CD4-positive, alpha-beta T cell (primary cell): ENCODE measurements at regions not wholly inside any gene's neighbourhood (a gene's known extent, or its start where the extent isn't known, plus 50 kb on each side); places are given as distances from the start of the nearest gene placed in this dataset.

ENCODE experiments used
- ATAC-seq: fragments of 200-7000 bp; cut with Tn5 transposase; one replicate; pipeline ENCODE4 v1.10.0; 2022; ENCODE audit warnings: mild to moderate bottlenecking; ENCODE audit not compliant: poor library complexity
- CTCF ChIA-PET: fragments of 350-600 bp; sonication (Branson Sonifier 250); formaldehyde crosslinking; loops from one replicate; lab custom pipeline; 2021; ENCODE audit warnings: antibody characterized with exemption, inconsistent platforms; lab: Charles Lee
- POLR2A ChIA-PET: fragments of 350-600 bp; sonication (Branson Sonifier 250); formaldehyde crosslinking; loops from one replicate; lab custom pipeline; 2021; ENCODE audit warnings: antibody characterized with exemption, inconsistent platforms; lab: Charles Lee
- DNase-seq, 14 experiments: peaks; one replicate each; pipeline ENCODE4 v3.0.0-alpha.2; 2013 to 2020; ENCODE audit warnings: mixed read lengths in 2 of 14
- H3K27ac ChIP-seq, 2 donors: one replicate each; pipeline versions ENCODE4 v1.5.1 to v1.7.0; 2013; ENCODE audit warnings: low read length in 2 of 2, low read depth in 1 of 2, mild to moderate bottlenecking in 1 of 2
- H3K27me3 ChIP-seq, 2 experiments: 1 replicate in 1 of 2; 2 replicates in 1 of 2; pipeline versions ENCODE4 v1.6.1 to v1.7.0; 2013; ENCODE audit warnings: low read length in 2 of 2, control low read depth in 1 of 2, mild to moderate bottlenecking in 1 of 2, moderate library complexity in 1 of 2; ENCODE audit not compliant: insufficient read depth in 2 of 2, control insufficient read depth in 1 of 2
- H3K36me3 ChIP-seq: one replicate; pipeline ENCODE4 v1.6.1; 2013; ENCODE audit warnings: low read length, control low read depth; ENCODE audit not compliant: insufficient read depth
- H3K4me1 ChIP-seq: one replicate; pipeline ENCODE4 v1.6.1; 2013; ENCODE audit warnings: low read length, control low read depth; ENCODE audit not compliant: insufficient read depth
- H3K4me3 ChIP-seq: one replicate; pipeline ENCODE4 v1.5.1; 2013; ENCODE audit warnings: mild to moderate bottlenecking, low read length, moderate library complexity
- H3K9me3 ChIP-seq, 2 experiments: 1 replicate in 1 of 2; 2 replicates in 1 of 2; pipeline versions ENCODE4 v1.6.1 to v1.7.0; 2013; ENCODE audit warnings: low read length in 2 of 2, mild to moderate bottlenecking in 2 of 2, control low read depth in 1 of 2, moderate library complexity in 1 of 2; ENCODE audit not compliant: control insufficient read depth in 1 of 2, insufficient read depth in 1 of 2
- H3K27ac Mint-ChIP-seq: one replicate; pipeline ENCODE4 v1.8.0; 2020; ENCODE audit warnings: mixed read lengths
- H3K27me3 Mint-ChIP-seq: one replicate; pipeline ENCODE4 v1.8.0; 2021; ENCODE audit warnings: mixed read lengths
- H3K36me3 Mint-ChIP-seq: one replicate; pipeline ENCODE4 v1.8.0; 2021; ENCODE audit warnings: low read depth, mixed read lengths
- H3K4me1 Mint-ChIP-seq: one replicate; pipeline ENCODE4 v1.8.0; 2021; ENCODE audit warnings: low read depth, mixed read lengths
- H3K4me3 Mint-ChIP-seq: one replicate; pipeline ENCODE4 v1.8.0; 2020; ENCODE audit warnings: mild to moderate bottlenecking, mixed read lengths
- H3K9me3 Mint-ChIP-seq: one replicate; pipeline ENCODE4 v1.8.0; 2020; ENCODE audit warnings: mixed read lengths
- CTCF ChIP-seq: fragments of 200-600 bp; IDR thresholded peaks from one replicate; pipeline ENCODE4 v1.8.0; 2022; ENCODE audit warnings: antibody characterized with exemption, mild to moderate bottlenecking
- intact Hi-C, 2 experiments: fragments of 100-400 bp; cut with DNase I in 1 of 2; cut with micrococcal nuclease in 1 of 2; formaldehyde crosslinking; loops; one replicate each; pipeline versions ENCODE4 v1.15.1 to v1.9.0; 2023 to 2025; cut with DNase I, micrococcal nuclease

- H3K27ac Mint-ChIP-seq = no peak overlapping the region
- intact Hi-C loops = no loop called here
- H3K27ac ChIP-seq = no peak overlapping the region
- H3K4me3 Mint-ChIP-seq = no peak overlapping the region
- H3K4me3 ChIP-seq = no peak overlapping the region
- TF ChIP-seq CTCF = no peak
- H3K36me3 ChIP-seq = no peaks in the 10 kb centered on the region
- no peak for ATAC-seq
- ChIA-PET POLR2A (no interaction called here), CTCF (no interaction called here)
- no peaks in the 10 kb centered on the region for H3K4me1 Mint-ChIP-seq
- H3K27me3 ChIP-seq = peaks cover 0 to 5% of the 10 kb centered on the region in 2 experiments
- DNase-seq = no peak
- no peaks in the 10 kb centered on the region for H3K9me3 Mint-ChIP-seq
- peaks cover 14% of the 10 kb centered on the region for H3K27me3 Mint-ChIP-seq
- no peaks in the 10 kb centered on the region for H3K4me1 ChIP-seq
- no peaks in the 10 kb centered on the region for H3K36me3 Mint-ChIP-seq
- no peaks in the 10 kb centered on the region for H3K9me3 ChIP-seq
These were observed 292.5 kb upstream of the CNR1 start for GRCh38 chr6:88458662-88459061.

GRCh38 chr6:88456221-88456859, 290.2 kb upstream of the CNR1 start:
- no peaks in the 10 kb centered on the region for H3K4me1 Mint-ChIP-seq
- TF ChIP-seq CTCF = no peak
- Histone ChIP-seq H3K27me3 (peaks cover 0 to 5% of the 10 kb centered on the region in 2 experiments), H3K4me1 (no peaks in the 10 kb centered on the region), H3K36me3 (no peaks in the 10 kb centered on the region), H3K9me3 (no peaks in the 10 kb centered on the region), H3K27ac (no peak overlapping the region), H3K4me3 (no peak overlapping the region)
- ATAC-seq (no peak), DNase-seq (no peak)
- H3K27me3 Mint-ChIP-seq = peaks cover 14% of the 10 kb centered on the region
- H3K9me3 Mint-ChIP-seq = no peaks in the 10 kb centered on the region
- ChIA-PET POLR2A (no interaction called here), CTCF (no interaction called here)
- no peak overlapping the region for H3K27ac Mint-ChIP-seq
- H3K36me3 Mint-ChIP-seq = no peaks in the 10 kb centered on the region
- intact Hi-C loops = no loop called here
- H3K4me3 Mint-ChIP-seq = no peak overlapping the region

GRCh38 chr6:88455317-88455716, 289.2 kb upstream of the CNR1 start:
- ATAC-seq (no peak), DNase-seq (no peak)
- no peak for TF ChIP-seq CTCF
- Histone ChIP-seq H3K9me3 (no peaks in the 10 kb centered on the region), H3K4me3 (no peak overlapping the region), H3K36me3 (no peaks in the 10 kb centered on the region), H3K27ac (no peak overlapping the region), H3K27me3 (peaks cover 0 to 5% of the 10 kb centered on the region in 2 experiments), H3K4me1 (no peaks in the 10 kb centered on the region)
- H3K4me1 Mint-ChIP-seq = no peaks in the 10 kb centered on the region
- H3K9me3 Mint-ChIP-seq = no peaks in the 10 kb centered on the region
- CTCF ChIA-PET = no interaction called here
- POLR2A ChIA-PET = no interaction called here
- intact Hi-C loops = no loop called here
- no peaks in the 10 kb centered on the region for H3K36me3 Mint-ChIP-seq
- no peak overlapping the region for H3K4me3 Mint-ChIP-seq
- peaks cover 11% of the 10 kb centered on the region for H3K27me3 Mint-ChIP-seq
- no peak overlapping the region for H3K27ac Mint-ChIP-seq
